ENCODE measurements at regions not wholly inside any gene's neighbourhood (a gene's known extent, or its start where the extent isn't known, plus 50 kb on each side); places are given as distances from the start of the nearest gene placed in this dataset.

DNA sequence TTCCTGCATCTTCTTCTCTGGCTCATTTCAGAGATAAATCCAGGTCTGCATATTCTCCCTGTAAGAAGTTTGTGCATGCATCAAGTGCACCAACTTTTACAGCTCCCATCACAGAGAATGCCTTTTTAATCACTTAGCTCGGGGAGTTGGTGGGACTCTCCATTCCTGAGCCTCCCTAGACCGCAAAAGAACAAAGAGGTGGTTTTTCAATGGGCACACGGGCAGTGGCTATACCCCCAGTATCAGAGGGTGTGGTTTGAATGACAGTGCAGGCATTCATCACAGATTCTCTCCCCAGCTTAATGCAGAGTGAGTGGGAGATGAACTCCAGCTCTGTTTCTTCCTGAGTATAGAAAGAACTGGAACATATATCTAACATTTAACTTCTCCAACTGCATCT, 264.7 kb upstream of the NR4A3 start:
- no peak for DNase-seq

DNA sequence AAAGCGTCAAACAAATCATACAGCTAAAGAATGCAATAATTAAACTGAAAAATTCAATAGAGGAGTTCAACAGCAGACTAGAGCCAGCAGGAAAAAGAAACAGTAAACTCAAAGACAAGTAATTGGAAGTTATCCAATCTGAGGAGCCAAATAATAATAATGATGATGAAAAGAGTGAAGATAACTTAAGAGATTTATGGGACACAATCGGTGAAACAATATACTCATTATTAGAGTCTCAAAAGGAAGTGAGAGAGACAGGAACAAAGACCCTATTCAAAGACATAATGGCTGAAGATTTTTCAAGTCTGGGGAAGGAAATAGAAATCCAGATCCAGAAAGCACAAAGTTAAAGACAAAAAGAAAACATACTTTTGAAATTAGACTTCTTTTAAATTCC, 263.9 kb upstream of the NR4A3 start:
- no peak for DNase-seq

GRCh38 chr9:99559776-99560175, 261.9 kb upstream of the NR4A3 start:
- DNase-seq = no peak

GRCh38 chr9:99560561-99560960, 261.1 kb upstream of the NR4A3 start:
- DNase-seq = no peak

- no peak for DNase-seq
Observed at GRCh38 chr9:99561509-99561917, 260.2 kb upstream of the NR4A3 start.

- no peak for DNase-seq
Observed at GRCh38 chr9:99561961-99562565, 259.6 kb upstream of the NR4A3 start.

GRCh38 chr9:99563364-99563763, 258.3 kb upstream of the NR4A3 start:
- DNase-seq = no peak

DNA sequence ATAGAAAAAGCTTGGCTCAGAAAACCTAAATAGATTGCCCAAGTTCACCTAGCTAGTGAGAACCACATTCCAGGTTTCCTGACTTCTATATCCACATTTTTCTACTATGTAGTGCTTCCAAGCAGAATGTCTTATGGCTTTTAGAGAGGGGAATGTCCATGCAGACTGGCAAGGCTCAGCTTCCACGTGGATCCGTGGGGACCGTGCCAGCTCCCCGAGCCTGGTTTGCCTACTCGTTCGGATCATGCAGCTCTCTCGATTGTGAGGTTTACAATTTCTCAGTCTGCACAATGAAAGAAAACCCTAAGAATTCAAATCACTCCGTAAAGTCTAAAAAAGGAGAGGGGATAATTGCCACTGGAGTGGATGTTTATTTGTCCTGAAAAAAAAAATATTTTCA, 256.5 kb upstream of the NR4A3 start:
- no peak for DNase-seq

- DNase-seq = no peak
Observed at GRCh38 chr9:99567436-99567835, 254.2 kb upstream of the NR4A3 start.

GRCh38 chr9:99569840-99570239, 251.8 kb upstream of the NR4A3 start:
- DNase-seq = no peak

DNA sequence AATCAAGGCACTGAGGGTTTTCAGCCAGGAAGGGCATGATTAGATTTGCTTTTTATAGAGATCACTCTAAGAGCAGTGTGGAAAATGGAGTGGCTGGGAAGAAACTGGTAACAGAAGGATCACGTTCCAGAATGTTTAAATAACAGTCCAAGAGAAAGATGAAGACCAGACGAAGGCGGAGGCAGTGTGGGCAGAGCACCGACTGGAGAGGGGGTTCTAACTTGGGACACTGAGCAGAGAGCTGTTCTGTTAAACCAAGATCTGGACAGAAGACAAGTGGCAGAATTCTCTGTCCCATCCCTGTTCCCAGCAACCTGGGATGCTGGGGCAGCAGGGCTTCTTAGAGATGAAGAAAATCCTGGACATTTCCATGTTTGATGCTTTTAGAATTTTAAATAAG, 249.1 kb upstream of the NR4A3 start:
- no peak for DNase-seq

DNA sequence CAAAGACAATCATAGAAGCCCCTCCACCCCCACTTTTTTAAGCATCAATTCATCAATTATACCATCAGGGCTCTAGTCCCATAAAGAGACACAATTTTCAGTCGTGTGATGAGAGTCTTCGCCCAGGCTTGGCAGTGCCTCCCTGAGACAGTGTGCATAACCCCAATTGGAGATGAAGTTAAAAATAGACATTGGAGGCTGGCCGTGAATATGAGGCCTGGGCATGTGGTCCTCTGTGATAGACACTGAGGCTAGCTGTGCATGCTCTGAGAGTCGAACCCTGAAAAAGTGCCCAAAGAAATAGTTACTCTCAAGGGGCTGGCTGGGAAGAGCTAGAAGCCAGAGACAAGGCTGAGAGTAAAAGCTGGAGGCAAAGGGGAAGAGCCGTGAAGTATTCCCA, 248.6 kb upstream of the NR4A3 start:
- no peak for DNase-seq

GRCh38 chr9:99573886-99574285, 247.8 kb upstream of the NR4A3 start:
- no peak for DNase-seq

DNA sequence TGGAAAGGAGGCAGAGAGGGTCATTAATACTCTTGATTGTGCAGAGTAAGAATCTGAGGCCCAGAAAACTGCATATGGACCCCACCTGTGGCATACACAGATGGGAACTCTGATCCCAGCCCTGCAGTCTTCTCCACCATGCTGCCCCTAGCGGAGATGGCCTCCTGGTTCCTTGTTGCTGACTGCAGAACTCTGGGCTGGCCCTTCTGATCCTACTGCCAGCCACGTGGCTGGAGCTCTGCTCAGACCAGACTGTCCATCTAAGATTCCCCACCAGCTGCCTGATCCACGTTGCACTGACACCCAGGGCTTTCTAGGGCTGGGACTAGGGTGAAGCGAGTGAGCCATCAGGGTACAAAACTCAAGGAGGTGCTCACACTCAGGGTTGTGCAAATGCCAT, 245.7 kb upstream of the NR4A3 start:
- no peak for DNase-seq

DNA sequence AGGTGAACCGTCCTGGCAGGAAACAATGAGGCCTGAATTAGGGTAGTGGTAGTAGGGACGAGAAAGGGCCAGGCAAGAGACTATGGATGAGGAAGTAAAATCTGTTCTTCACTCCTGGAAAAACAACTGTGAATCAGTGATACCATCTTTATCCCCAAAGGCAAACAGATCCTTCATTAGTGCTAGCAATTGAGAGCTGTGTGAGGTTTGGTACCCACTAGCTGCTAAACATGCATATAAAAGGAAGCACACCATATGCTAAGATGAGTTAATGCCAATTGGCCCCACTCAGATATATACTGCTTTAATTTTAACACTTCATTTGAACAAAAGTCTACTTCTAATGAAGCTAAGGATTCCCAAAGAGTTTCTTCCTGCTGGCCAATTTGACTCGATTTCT, 244.8 kb upstream of the NR4A3 start:
- DNase-seq = no peak

GRCh38 chr9:99577351-99577750, 244.3 kb upstream of the NR4A3 start:
- DNase-seq = no peak

- no peak for DNase-seq
Observed at GRCh38 chr9:99578666-99579065, 243.0 kb upstream of the NR4A3 start.

- DNase-seq = no peak
Observed at GRCh38 chr9:99579964-99580363, 241.7 kb upstream of the NR4A3 start.

DNA sequence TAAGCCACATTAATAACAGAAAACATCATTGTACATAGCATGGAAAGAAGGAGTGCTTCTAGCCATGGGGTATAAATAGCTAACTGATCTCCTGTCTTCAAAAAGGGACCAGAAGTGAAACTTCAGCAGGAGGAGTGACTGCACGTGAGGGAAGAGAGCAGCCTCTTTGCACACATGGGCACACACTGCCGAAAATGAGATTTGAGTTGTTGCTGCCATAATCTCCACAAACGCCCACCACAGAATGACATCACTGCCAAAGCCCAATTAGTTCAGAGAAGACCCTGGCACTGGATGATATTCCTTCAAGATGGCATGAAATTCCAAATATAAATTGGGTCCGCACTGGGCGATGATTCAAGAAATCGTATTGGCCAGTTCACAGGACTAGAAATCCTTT, 238.9 kb upstream of the NR4A3 start:
- DNase-seq = no peak

DNA sequence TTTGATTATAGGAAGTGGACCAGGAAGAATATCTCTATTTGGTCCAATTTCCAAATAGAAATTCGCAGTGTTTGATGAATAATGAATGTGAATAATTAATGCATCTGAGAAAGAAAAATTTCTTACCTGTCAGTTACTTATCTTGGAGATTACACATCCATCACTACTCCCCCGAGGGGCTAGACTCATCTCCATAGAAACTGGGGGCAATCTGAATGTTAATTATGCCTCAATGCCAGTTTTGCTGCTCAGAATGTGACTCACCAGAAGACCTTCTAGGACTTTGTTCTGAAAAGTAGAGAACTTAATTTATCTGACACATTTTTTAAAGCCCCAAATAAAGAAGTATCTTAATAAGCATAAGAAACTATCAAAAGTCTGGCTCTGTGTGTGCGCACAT, 233.4 kb upstream of the NR4A3 start:
- DNase-seq = no peak

- no peak for DNase-seq
Observed at GRCh38 chr9:99588747-99589146, 232.9 kb upstream of the NR4A3 start.

- DNase-seq = no peak
Observed at GRCh38 chr9:99590410-99590809, 231.3 kb upstream of the NR4A3 start.

DNA sequence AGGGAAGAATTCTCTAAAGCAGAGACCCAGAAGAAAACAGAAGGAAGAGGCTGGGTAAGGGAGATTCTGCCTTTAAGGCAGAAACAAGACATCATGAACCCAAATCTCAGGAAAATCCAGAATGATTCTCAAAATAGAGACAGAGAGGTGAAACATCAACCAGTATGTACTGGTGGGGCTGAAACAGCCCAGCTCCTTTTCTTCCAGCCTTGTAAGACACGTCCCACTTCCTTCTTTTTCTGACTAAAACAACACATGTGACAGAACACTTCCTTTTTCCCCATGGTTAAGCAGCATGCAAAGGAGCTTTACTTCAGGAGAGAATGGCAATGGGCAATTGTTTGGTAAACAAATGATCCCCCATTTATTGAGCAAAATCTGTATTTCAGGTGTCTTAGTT, 230.8 kb upstream of the NR4A3 start:
- peak in 1 of 2 donors; percentile 16 for DNase-seq

- no peak for DNase-seq
Observed at GRCh38 chr9:99591770-99592169, 229.9 kb upstream of the NR4A3 start.

GRCh38 chr9:99592834-99593574, 228.7 kb upstream of the NR4A3 start:
- DNase-seq = no peak
